ENCODE measurements at regions not wholly inside any gene's neighbourhood (a gene's known extent, or its start where the extent isn't known, plus 50 kb on each side); places are given as distances from the start of the nearest gene placed in this dataset.

- no peak overlapping the region for H3K4me3 ChIP-seq
- no peak for DNase-seq (ENCODE audit: low spot score)
- H3K27ac ChIP-seq = no peak overlapping the region
- TF ChIP-seq CTCF (IDR thresholded peaks at IDR 0.05) = no peak
Observed at GRCh38 chr18:7341581-7342337, 110.9 kb downstream of the LRRC30 start.

GRCh38 chr18:7349181-7349837, 118.4 kb downstream of the LRRC30 start:
- no peak for TF ChIP-seq CTCF (IDR thresholded peaks at IDR 0.05)
- no peak overlapping the region for H3K4me3 ChIP-seq
- H3K27ac ChIP-seq = no peak overlapping the region
- no peak for DNase-seq (ENCODE audit: low spot score)

DNA sequence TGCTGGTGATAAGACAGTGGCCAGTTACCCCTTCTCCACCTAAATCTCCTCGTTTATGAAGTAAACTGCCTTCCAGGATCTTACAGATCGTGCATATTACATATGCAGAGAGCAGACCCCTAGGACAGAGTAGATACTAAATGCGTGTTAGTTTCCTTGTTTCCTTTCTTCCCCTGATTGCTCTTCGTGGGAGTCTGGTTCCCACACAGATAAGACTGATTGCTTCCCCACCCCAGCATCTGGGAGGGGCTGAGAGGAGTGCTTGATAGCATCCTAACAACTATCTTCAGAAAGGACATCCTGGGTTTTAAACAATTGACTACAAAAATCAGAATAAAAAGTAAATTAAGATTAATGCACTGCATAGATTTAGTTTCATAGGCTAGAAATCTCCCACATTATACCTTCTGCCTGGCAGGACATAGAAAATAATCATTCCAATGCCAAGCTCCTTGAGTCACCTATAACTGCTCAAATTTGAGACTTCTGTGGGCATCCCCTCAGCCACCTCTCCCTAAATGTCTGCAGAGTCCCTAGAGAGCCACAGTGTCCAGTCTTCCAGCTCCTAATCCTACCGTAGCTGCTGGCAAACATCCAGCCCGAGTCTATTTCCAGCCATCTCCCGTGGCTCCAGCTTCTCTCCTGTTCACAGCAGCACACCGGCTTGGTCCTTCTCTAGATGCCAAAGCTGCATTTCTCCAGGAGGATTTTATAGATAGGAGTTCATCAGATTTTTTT, 128.3 kb downstream of the LRRC30 start:
- no peak for TF ChIP-seq CTCF (IDR thresholded peaks at IDR 0.05)
- Histone ChIP-seq H3K4me3 (no peak overlapping the region), H3K27ac (no peak overlapping the region)
- DNase-seq (ENCODE audit: low spot score) = no peak

DNA sequence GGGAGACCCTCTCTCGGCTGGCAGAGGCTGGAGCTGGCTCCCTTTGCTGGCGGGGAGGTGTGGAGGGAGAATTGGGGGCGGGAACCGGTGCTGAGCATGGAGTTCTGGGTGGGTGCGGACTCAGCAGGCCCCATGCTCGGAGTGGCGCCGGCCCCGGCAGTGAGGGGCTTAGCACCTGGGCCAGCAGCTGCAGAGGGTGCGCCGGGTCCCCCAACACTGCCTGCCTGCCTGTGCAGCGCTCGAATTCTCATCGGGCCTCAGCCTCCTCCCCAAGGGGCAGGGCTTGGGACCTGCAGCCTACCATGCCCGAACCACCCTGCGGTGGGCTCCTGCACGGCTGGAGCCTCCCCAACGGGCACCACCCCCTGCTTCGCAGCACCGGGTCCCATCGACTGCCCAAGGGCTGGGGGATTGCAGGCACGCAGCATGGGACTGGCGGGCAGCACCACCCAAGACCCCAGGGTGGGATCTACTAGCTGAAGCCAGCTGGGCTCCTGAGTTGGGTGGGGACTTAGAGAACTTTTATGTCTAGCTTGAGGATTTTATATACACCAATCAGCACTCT, 129.8 kb downstream of the LRRC30 start:
- no peak for TF ChIP-seq CTCF (IDR thresholded peaks at IDR 0.05)
- Histone ChIP-seq H3K27ac (no peak overlapping the region), H3K4me3 (no peak overlapping the region)
- DNase-seq (ENCODE audit: low spot score) = no peak

DNA sequence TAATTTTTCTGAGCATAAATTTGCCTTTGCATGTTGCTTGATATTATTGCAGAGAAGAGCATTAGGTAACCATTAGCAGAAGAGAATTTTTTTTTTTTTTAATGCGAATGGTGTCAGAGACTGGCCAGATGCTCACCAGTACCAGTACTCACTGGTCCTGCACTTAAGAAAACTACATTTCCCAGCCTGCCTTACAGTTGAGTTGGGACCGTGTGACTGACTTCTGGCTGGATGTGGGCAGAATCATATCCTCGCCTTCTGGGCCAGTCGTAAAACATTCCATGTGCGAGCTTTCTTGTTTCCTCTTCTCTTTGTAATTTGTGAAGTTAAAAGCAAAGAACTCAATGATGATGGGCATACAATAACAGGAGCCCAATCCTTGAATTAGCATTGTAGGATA, 132.4 kb downstream of the LRRC30 start:
- Histone ChIP-seq H3K27ac (no peak overlapping the region), H3K4me3 (no peak overlapping the region)
- no peak for DNase-seq (ENCODE audit: low spot score)
- TF ChIP-seq CTCF (IDR thresholded peaks at IDR 0.05) = no peak

GRCh38 chr18:7366597-7366996, 135.7 kb downstream of the LRRC30 start:
- H3K4me3 ChIP-seq = no peak overlapping the region
- no peak overlapping the region for H3K27ac ChIP-seq
- TF ChIP-seq CTCF (IDR thresholded peaks at IDR 0.05) = no peak
- no peak for DNase-seq (ENCODE audit: low spot score)

Measured in coronary artery (tissue), 2 donors.